T47D (cell line): ENCODE measurements at regions not wholly inside any gene's neighbourhood (a gene's known extent, or its start where the extent isn't known, plus 50 kb on each side); places are given as distances from the start of the nearest gene placed in this dataset.
"Not testable (repeated sequence)": the region's sequence is repeated elsewhere in the genome, so short reads cannot be mapped to it uniquely, and the experiment has no call there.

ENCODE experiments used
- DNase-seq, 2 experiments: peaks; one replicate each; pipeline versions ENCODE4 v3.0.0 to v3.0.0-alpha.2; 2011 to 2012; ENCODE audit warnings: low read depth in 1 of 2, low spot score in 1 of 2
- JUND ChIP-seq: IDR thresholded peaks from 2 replicates; pipeline ENCODE4 v1.6.1; 2012; ENCODE audit warnings: low read depth
- in situ Hi-C: cut with HindIII; loops from 2 replicates; pipeline ENCODE4 v1.10.0; 2016; ENCODE audit warnings: low sequenced_read_pairs, low pct_unique_long_range_greater_than_20kb

GRCh38 chr4:9592010-9592409, 147.8 kb downstream of the DEFB131A start:
- in situ Hi-C loops: no loop called here
- DNase-seq: no peak
- no peak for TF ChIP-seq JUND

- TF ChIP-seq JUND: no peak
- in situ Hi-C loops: no loop called here
Measured at GRCh38 chr4:9594948-9595347, 150.7 kb downstream of the DEFB131A start.

GRCh38 chr4:9595531-9595930, 151.3 kb downstream of the DEFB131A start:
- in situ Hi-C loops, DNase-seq: not testable (repeated sequence)

More at GRCh38 chr4:9594948-9595347, 150.7 kb downstream of the DEFB131A start:
- no peak for DNase-seq

DNA sequence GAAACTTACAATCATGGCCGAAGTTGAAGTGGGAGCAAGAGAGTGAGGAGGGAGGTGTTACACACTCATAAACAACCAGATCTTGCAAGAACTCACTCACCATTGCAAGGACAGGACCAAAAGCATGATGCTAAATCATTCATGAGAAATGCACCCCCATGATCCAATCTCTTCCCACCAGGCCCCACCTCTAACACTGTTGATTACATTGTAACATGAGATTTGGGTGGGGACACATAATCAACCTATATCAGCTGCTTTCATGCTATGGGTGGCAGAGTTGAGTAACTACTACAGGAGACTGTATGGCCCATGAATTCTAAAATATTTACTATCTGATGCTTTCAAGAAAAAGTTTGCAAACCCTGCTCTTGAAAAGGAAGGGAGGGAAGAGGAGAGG, 155.1 kb downstream of the DEFB131A start:
- TF ChIP-seq JUND: no peak
- no peak for DNase-seq
- in situ Hi-C loops: no loop called here

DNA sequence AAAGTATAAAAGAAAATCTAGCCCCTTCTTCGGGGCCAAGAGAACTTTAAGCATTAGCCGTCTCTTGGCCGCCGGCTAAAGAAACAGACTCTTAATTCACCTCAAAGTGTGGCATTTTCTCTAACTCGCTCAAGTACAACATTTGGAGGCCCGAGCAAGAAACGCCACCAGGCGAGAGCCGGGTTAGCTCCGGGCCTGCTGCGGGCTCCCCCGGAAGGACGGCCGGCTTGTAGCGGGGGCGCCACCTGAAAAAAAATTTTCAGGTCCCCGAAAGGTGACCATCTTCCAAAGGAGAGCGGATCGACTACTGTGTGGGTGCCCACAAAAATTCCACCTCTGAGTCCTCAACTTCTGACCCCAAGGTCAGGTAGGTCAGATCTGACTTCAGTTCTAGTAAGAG, 156.0 kb downstream of the DEFB131A start:
- DNase-seq: no peak
- in situ Hi-C loops: no loop called here
- TF ChIP-seq JUND: no peak

DNA sequence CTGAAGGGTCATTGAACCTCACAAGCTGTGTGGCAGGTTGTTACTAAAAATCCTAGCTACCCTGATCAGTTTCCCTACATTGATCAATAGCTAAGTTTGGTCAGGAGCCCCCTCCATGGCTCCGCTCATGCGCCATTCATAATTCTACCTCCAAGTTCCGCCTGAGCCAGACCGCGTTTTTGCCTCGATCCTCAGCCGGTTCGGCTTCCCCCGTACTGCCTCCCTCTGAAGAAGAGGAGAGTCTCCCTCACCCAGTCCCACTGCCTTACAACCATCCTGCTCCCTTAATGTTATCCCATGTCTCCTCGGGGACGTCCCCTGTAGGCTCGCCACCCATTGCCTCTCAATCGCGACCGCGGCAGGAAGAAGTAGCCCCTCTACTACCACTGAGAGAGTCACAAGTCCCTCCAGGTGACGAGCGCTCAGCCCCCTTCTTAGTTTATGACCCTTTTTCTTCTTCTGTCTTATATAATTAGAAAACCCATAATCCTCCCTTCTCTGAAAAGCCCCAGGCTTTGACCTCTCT, 158.2 kb downstream of the DEFB131A start:
- in situ Hi-C loops: no loop called here
- no peak for TF ChIP-seq JUND
- DNase-seq: no peak

DNA sequence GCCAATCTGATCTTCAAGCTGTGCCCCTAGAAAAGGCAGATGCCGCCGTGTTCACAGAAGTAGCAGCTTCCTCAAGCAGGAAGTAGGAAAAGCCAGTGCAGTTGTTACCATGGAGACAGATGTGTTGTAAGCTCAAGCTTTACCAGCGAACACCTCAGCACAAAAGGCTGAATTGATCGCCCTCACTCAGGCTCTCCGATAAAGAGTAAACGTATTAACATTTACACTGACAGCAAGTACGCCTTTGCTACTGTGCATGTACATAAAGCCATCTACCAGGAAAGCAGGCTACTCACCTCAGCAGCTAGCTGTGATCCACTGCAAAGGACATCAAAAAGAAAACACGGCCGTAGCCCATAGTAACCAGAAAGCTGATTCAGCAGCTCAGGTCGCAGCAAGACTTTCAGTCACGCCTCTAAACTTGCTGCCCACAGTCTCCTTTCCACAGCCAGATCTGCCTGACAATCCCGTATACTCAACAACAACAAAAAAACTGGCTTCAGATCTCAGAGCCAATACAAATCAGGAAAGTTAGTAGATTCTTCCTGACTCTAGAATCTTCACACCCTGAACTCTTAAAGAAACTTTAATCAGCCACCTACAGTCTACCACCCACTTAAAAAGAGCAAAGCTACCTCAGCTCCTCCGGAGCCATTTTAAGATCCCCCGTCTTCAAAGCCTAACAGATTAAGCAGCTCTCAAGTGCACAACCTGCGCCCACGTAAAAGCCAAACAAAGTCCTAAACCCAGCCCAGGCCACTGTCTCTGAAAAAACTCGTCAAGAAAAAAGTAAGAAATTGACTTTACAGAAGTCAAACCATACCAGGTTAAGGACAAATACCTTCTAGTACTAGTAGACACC, 160.0 kb downstream of the DEFB131A start:
- in situ Hi-C loops: not testable (repeated sequence)
- peak in 1 of 2 experiments; percentile 3 for DNase-seq

DNA sequence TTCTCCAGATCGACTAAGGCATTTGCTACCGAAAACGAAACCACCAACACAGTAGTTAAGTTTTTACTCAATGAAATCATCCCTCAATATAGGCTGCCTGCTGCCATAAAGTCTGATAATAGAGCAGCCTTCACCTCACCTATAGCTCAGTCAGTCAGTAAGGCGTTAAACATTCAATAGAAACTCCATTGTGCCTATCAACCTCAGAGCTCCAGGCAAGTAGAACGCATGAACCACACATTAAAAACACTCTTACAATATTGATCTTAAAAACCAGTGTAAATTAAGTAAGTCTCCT, 160.6 kb downstream of the DEFB131A start:
- in situ Hi-C loops, DNase-seq: not testable (repeated sequence)

- in situ Hi-C loops: no loop called here
- DNase-seq: no peak
- TF ChIP-seq JUND: no peak
Measured at GRCh38 chr4:9608300-9608699, 164.1 kb downstream of the DEFB131A start.

DNA sequence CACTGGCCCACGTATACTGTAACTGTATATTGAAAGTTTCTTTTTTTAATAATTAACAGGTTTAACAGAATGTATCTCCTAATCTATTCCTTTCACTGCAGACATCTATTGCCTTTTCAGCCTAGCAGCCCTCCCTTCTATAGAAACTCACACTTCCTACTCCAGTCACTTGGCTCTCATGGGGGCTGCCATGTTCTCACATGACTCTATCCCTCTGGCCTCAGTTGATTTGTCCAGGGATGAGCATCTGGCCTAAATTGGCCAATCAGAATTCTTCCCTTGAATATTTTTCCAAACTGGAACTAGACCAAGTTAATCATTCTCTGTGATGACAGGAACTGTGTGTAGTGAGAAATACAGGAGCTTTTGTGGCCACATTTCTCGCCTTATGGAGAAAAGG, 166.1 kb downstream of the DEFB131A start:
- DNase-seq, in situ Hi-C loops: not testable (repeated sequence)

DNA sequence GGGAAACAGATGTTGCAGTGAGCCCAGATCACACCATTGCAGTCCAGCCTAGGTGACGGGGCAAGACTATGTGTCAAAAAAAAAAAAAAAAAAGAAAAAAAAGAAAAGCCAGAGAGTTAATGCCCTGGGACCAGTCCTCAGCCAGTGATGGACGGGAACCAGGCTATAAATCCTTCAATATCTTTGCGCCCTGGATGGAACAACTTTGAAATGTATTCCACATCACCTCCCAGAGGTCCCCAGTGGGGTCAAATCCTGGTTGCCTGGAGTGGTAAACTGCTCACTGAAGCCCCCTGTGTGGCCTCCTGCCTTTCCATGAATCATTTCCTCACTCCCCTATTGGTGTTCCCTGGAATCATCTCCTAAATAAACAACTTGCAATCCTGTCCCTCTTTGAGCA, 166.9 kb downstream of the DEFB131A start:
- no peak for TF ChIP-seq JUND
- in situ Hi-C loops: no loop called here
- DNase-seq: no peak

- in situ Hi-C loops, DNase-seq: not testable (repeated sequence)
Measured at GRCh38 chr4:9636411-9636810, 145.0 kb upstream of the DRD5 start.

DNA sequence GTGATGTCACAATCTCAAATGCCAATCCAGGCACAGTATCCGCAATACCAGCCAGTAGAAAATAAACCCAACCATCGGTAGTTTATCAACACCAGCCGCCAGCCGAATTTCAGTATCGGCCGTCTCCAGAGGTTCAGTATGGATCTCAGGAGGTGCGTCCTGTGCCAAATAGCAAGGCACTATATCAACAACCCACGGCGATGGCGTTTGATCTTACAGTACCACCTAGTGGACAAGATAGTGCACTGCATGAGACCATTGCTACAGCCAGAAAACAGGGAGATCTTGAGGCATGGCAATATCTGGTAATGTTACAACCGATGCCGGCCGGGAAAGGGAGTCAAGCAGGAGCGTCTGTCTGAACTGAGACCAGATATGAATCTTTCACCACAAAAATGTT, 121.8 kb upstream of the DRD5 start:
- in situ Hi-C loops: not testable (repeated sequence)
- peak in 1 of 2 experiments; percentile 12 for DNase-seq

DNA sequence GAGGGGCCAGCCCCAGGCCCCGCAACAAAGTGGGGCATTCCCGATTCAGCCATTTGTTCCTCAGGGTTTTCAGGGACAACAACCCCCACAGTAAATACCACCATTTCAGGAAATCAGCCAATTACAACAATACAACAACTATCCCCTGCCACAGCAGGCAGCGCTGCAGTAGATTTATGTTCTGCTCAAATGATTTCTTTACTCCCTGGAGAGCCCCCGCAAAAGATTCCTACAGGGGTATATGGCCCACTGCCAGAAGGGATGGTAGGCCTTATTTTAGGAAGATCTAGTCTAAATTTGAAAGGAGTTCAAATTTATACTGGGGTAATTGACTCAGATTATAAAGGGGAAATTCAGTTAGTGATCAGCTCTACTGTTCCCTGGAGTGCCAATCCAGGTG, 120.5 kb upstream of the DRD5 start:
- DNase-seq, in situ Hi-C loops: not testable (repeated sequence)

GRCh38 chr4:9670725-9671124, 110.7 kb upstream of the DRD5 start:
- in situ Hi-C loops, DNase-seq: not testable (repeated sequence)

DNA sequence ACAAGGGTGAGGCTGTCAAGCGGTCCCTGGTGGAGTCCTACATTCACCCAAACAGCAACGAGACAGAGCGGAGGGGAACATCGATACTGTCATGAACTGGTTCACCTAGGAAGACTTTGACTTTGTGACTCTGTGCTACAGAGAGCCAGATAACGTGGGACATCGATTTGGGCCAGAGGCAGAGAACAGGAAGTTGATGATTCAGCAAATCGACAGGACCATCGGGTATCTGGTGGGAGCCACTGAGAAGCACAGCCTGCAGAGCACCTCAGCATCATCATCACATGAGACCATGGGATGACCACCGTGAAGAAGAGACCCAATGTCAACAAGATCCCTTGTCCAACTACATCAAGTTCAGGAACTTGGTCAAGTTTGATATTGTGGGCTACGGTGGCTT, 104.1 kb upstream of the DRD5 start:
- DNase-seq, in situ Hi-C loops: not testable (repeated sequence)
